ENCODE measurements at regions not wholly inside any gene's neighbourhood (a gene's known extent, or its start where the extent isn't known, plus 50 kb on each side); places are given as distances from the start of the nearest gene placed in this dataset.

GRCh38 chr7:13161125-13161524, 473.7 kb downstream of the ARL4A start:
- DNase-seq (ENCODE audit: low read depth) = no peak
- H3K4me3 ChIP-seq (replicated peaks; ENCODE audit: low read depth, low read length) = no peak overlapping the region
- TF ChIP-seq CTCF (IDR thresholded peaks at IDR 0.05; ENCODE audit: low read length, missing control alignments) = no peak

- H3K4me3 ChIP-seq (replicated peaks; ENCODE audit: low read depth, low read length) = no peak overlapping the region
- no peak for TF ChIP-seq CTCF (IDR thresholded peaks at IDR 0.05; ENCODE audit: low read length, missing control alignments)
- no peak for DNase-seq (ENCODE audit: low read depth)
These were observed 478.4 kb downstream of the ARL4A start for GRCh38 chr7:13165854-13166253.

GRCh38 chr7:13166801-13167200, 479.4 kb downstream of the ARL4A start:
- DNase-seq (ENCODE audit: low read depth) = no peak
- no peak for TF ChIP-seq CTCF (IDR thresholded peaks at IDR 0.05; ENCODE audit: low read length, missing control alignments)
- H3K4me3 ChIP-seq (replicated peaks; ENCODE audit: low read depth, low read length) = no peak overlapping the region

- no peak for TF ChIP-seq CTCF (IDR thresholded peaks at IDR 0.05; ENCODE audit: low read length, missing control alignments)
- no peak for DNase-seq (ENCODE audit: low read depth)
- no peak overlapping the region for H3K4me3 ChIP-seq (replicated peaks; ENCODE audit: low read depth, low read length)
These were observed 481.9 kb downstream of the ARL4A start for GRCh38 chr7:13169356-13169755.

GRCh38 chr7:13174991-13175390, 487.6 kb downstream of the ARL4A start:
- H3K4me3 ChIP-seq (replicated peaks; ENCODE audit: low read depth, low read length) = no peak overlapping the region
- TF ChIP-seq CTCF (IDR thresholded peaks at IDR 0.05; ENCODE audit: low read length, missing control alignments) = no peak
- no peak for DNase-seq (ENCODE audit: low read depth)

GRCh38 chr7:13179011-13179582, 491.7 kb downstream of the ARL4A start:
- peak; percentile 17 for TF ChIP-seq CTCF (IDR thresholded peaks at IDR 0.05; ENCODE audit: low read length, missing control alignments)
- no peak overlapping the region for H3K4me3 ChIP-seq (replicated peaks; ENCODE audit: low read depth, low read length)
- DNase-seq (ENCODE audit: low read depth) = peak; percentile 27

- H3K4me3 ChIP-seq (replicated peaks; ENCODE audit: low read depth, low read length) = no peak overlapping the region
- peak; percentile 25 for DNase-seq (ENCODE audit: low read depth)
- no peak for TF ChIP-seq CTCF (IDR thresholded peaks at IDR 0.05; ENCODE audit: low read length, missing control alignments)
These were observed 492.5 kb downstream of the ARL4A start for GRCh38 chr7:13179775-13180523.
